A673 (cell line): ENCODE measurements at regions not wholly inside any gene's neighbourhood (a gene's known extent, or its start where the extent isn't known, plus 50 kb on each side); places are given as distances from the start of the nearest gene placed in this dataset.

ENCODE experiments used
- BruUV-seq: library from RNA; stranded (reverse); fragments of 400-500 nt; replicated peaks from 2 replicates; lab custom pipeline; 2021; lab: Mats Ljungman, UMichigan
- CTCF ChIA-PET: fragments of 300-600 bp; sonication (Branson Sonifier 250); formaldehyde crosslinking; loops from one replicate; lab custom pipeline; 2022; ENCODE audit warnings: antibody characterized with exemption; lab: Charles Lee
- POLR2A ChIA-PET: fragments of 300-600 bp; sonication (Branson Sonifier 250); formaldehyde crosslinking; loops from one replicate; lab custom pipeline; 2022; ENCODE audit warnings: antibody characterized with exemption; ENCODE audit not compliant: low non-redundant PET; lab: Charles Lee
- DNase-seq: peaks from one replicate; pipeline ENCODE4 v3.0.0-alpha.2; 2015; ENCODE audit warnings: low spot score
- H3K27ac ChIP-seq: fragments of 200-600 bp; sonication (generic); 2 replicates; pipeline ENCODE4 v1.5.1; 2016; ENCODE audit warnings: mixed run types, low read depth, mild to moderate bottlenecking, mixed read lengths, antibody characterized with exemption, low read length; ENCODE audit not compliant: poor library complexity, severe bottlenecking
- H3K27me3 ChIP-seq: fragments of 200-600 bp; sonication (generic); replicated peaks from 2 replicates; pipeline ENCODE4 v1.6.1; 2017; ENCODE audit warnings: mixed run types, low read depth, mild to moderate bottlenecking, mixed read lengths, antibody characterized with exemption, low read length; ENCODE audit not compliant: insufficient read depth, poor library complexity
- H3K36me3 ChIP-seq: fragments of 200-600 bp; sonication (generic); 2 replicates; pipeline ENCODE4 v1.6.1; 2016; ENCODE audit warnings: mixed run types, mild to moderate bottlenecking, mixed read lengths, antibody characterized with exemption, low read length; ENCODE audit not compliant: insufficient read depth, poor library complexity, severe bottlenecking
- H3K4me1 ChIP-seq: fragments of 200-600 bp; sonication (generic); 2 replicates; pipeline ENCODE4 v1.6.1; 2017; ENCODE audit warnings: mixed run types, mild to moderate bottlenecking, mixed read lengths, antibody characterized with exemption, low read length; ENCODE audit not compliant: insufficient read depth, poor library complexity, severe bottlenecking
- H3K4me3 ChIP-seq: fragments of 200-600 bp; sonication (generic); 2 replicates; pipeline ENCODE4 v1.5.1; 2016; ENCODE audit warnings: low read depth, mixed run types, mild to moderate bottlenecking, mixed read lengths, low read length; ENCODE audit not compliant: poor library complexity, severe bottlenecking
- H3K9me3 ChIP-seq: fragments of 200-600 bp; sonication (generic); 2 replicates; pipeline ENCODE4 v1.6.1; 2016; ENCODE audit warnings: mixed run types, low read depth, mild to moderate bottlenecking, mixed read lengths, antibody characterized with exemption, low read length; ENCODE audit not compliant: poor library complexity, severe bottlenecking
- EZH2 ChIP-seq: fragments of 200-600 bp; sonication (generic); IDR thresholded peaks from 2 replicates; pipeline ENCODE4 v1.6.1; 2017; ENCODE audit warnings: borderline replicate concordance, low read depth, mild to moderate bottlenecking, mixed read lengths, antibody characterized with exemption, low read length; ENCODE audit not compliant: poor library complexity, severe bottlenecking
- intact Hi-C: fragments of 100-400 bp; cut with micrococcal nuclease; formaldehyde crosslinking; loops from one replicate; pipeline ENCODE4 v1.10.0; 2022; ENCODE audit not compliant: unreplicated experiment
- TF ChIP-seq, protein P1 (sequence below): fragments of 300-800, 200-600 bp; sonication (generic); conservative IDR thresholded peaks from 2 replicates; pipeline ENCODE4 v1.5.1; 2017; ENCODE audit warnings: low read depth, mild to moderate bottlenecking, antibody characterized with exemption, low read length, moderate library complexity, mixed read lengths

DNA sequence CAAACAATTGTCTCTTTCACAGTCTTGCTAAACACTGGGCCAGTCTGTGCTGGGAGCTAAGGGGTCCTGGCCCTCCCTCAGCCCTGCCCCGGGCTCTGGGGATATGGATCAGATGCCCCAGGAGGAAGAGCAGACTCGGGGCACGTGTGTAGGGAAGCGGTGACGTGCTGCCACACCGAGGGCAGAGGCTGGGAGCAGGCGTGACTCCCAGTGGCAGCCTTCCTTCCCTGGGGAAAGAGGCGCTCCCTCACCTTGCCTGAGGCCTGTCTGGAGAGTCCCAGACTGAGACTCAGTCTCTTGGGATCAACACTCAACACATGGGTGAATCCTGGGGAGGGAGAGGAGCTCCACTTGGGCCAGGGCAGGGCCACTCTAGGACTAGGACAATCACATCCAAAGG lies 54.1 kb upstream of the GRIP2 start:
- intact Hi-C loops: no loop called here
- no peaks in the 10 kb centered on the region for H3K4me1 ChIP-seq
- no peaks in the 10 kb centered on the region for H3K36me3 ChIP-seq
- peaks cover 36% of the 10 kb centered on the region for H3K27me3 ChIP-seq
- TF ChIP-seq, protein P1, sequence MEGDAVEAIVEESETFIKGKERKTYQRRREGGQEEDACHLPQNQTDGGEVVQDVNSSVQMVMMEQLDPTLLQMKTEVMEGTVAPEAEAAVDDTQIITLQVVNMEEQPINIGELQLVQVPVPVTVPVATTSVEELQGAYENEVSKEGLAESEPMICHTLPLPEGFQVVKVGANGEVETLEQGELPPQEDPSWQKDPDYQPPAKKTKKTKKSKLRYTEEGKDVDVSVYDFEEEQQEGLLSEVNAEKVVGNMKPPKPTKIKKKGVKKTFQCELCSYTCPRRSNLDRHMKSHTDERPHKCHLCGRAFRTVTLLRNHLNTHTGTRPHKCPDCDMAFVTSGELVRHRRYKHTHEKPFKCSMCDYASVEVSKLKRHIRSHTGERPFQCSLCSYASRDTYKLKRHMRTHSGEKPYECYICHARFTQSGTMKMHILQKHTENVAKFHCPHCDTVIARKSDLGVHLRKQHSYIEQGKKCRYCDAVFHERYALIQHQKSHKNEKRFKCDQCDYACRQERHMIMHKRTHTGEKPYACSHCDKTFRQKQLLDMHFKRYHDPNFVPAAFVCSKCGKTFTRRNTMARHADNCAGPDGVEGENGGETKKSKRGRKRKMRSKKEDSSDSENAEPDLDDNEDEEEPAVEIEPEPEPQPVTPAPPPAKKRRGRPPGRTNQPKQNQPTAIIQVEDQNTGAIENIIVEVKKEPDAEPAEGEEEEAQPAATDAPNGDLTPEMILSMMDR: no peak
- no peak for TF ChIP-seq EZH2
- no peak for DNase-seq
- no peak overlapping the region for H3K27ac ChIP-seq
- no TSS peak for BruUV-seq
- no peak overlapping the region for H3K4me3 ChIP-seq
- CTCF ChIA-PET: no interaction called here
- POLR2A ChIA-PET: no interaction called here
- no peaks in the 10 kb centered on the region for H3K9me3 ChIP-seq

- intact Hi-C loops: no loop called here
- no peak for DNase-seq
- TF ChIP-seq, protein P1: no peak
- H3K36me3 ChIP-seq: no peaks in the 10 kb centered on the region
- peaks cover 40% of the 10 kb centered on the region for H3K27me3 ChIP-seq
- no peak overlapping the region for H3K4me3 ChIP-seq
- H3K9me3 ChIP-seq: no peaks in the 10 kb centered on the region
- no TSS peak for BruUV-seq
- H3K4me1 ChIP-seq: no peaks in the 10 kb centered on the region
- no peak overlapping the region for H3K27ac ChIP-seq
- ChIA-PET POLR2A (no interaction called here), CTCF (no interaction called here)
Measured at GRCh38 chr3:14595561-14595960, 55.4 kb upstream of the GRIP2 start.

GRCh38 chr3:14597266-14597665 lies 54.3 kb upstream of the CCDC174 start:
- CTCF ChIA-PET: no interaction called here

More at GRCh38 chr3:14597266-14597665, 54.3 kb upstream of the CCDC174 start:
- Histone ChIP-seq H3K27me3 (peaks cover 56% of the 10 kb centered on the region), H3K4me1 (no peaks in the 10 kb centered on the region), H3K27ac (no peak overlapping the region), H3K4me3 (no peak overlapping the region), H3K36me3 (no peaks in the 10 kb centered on the region), H3K9me3 (no peaks in the 10 kb centered on the region)
- no peak for DNase-seq
- POLR2A ChIA-PET: no interaction called here
- TF ChIP-seq, protein P1: no peak
- no peak for TF ChIP-seq EZH2
- intact Hi-C loops: no loop called here
- BruUV-seq: no TSS peak
